Erythroblast (primary cell): ENCODE measurements at regions not wholly inside any gene's neighbourhood (a gene's known extent, or its start where the extent isn't known, plus 50 kb on each side); places are given as distances from the start of the nearest gene placed in this dataset.

Experiments
- DNase-seq, 2 experiments: peaks; one replicate each; lab custom pipeline; 2025; lab: John Stamatoyannopoulos, UW
- GATA1 ChIP-seq: IDR thresholded peaks from 2 replicates; pipeline ENCODE4 v1.6.1; 2011; ENCODE audit warnings: low read depth, mild to moderate bottlenecking, control low read depth, low read length, moderate library complexity
- POLR2A ChIP-seq: IDR thresholded peaks from 2 replicates; pipeline ENCODE4 v1.6.1; 2011; ENCODE audit warnings: mild to moderate bottlenecking, low read length

DNA sequence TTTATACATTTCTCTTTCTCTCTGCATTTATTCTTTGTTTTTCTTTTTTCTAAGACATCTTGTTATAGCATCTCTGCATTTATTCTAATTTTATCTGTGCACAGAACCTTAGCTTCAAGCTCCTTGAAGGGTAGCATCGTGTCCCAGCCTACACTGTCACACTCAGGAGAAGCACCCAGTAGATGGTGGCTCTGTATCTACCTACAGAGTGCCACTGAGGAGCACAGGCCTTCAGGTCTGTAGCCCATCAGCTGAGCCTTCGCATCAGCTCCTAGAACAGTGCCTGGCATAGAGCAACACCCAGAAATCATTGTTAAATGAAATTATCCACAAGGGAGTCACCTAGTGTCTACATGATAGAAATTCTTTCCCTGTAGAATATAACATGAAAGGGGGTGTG is 203.0 kb upstream of the KLF14 start:
- no peak for TF ChIP-seq GATA1
- no peak for TF ChIP-seq POLR2A
- no peak for DNase-seq

DNA sequence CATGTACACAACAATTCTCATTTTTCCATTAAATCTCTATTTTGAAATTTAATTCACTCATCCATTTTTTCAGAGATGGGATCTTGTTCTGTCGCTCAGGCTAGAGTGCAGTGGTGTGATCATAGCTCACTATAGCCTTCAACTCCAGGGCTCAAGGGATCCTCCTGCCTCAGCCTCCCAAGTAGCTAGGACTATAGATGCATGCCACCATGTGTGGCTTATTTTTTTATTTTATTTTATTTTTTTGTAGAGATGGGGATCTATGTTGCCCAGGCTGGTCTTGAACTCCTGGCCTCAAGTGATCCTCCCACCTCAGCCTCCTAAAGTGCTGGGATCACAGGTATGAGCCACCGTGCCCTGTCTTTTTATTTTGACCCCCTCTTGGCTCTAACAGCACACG is 203.8 kb upstream of the KLF14 start:
- no peak for DNase-seq
- TF ChIP-seq POLR2A (no peak), GATA1 (no peak)

DNA sequence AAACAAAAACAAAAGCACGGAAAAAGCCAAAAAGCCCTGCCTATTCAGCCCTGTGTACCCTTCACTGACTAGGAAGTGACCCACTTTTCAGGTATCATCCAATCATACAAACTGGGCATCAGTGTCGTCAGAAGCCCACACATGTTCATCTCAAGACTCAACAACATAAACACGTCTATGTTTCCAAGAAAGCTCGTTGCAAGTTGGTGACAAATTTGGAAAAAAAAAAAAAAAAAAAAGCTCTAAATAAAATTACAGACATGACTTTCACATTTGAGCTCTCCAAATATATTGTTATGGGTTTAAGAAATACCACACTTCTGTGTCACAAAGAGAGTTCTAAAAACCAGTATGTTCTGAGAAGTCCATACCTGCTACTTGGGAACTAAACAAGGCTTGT is 204.7 kb upstream of the KLF14 start:
- DNase-seq: no peak
- no peak for TF ChIP-seq POLR2A
- no peak for TF ChIP-seq GATA1

DNA sequence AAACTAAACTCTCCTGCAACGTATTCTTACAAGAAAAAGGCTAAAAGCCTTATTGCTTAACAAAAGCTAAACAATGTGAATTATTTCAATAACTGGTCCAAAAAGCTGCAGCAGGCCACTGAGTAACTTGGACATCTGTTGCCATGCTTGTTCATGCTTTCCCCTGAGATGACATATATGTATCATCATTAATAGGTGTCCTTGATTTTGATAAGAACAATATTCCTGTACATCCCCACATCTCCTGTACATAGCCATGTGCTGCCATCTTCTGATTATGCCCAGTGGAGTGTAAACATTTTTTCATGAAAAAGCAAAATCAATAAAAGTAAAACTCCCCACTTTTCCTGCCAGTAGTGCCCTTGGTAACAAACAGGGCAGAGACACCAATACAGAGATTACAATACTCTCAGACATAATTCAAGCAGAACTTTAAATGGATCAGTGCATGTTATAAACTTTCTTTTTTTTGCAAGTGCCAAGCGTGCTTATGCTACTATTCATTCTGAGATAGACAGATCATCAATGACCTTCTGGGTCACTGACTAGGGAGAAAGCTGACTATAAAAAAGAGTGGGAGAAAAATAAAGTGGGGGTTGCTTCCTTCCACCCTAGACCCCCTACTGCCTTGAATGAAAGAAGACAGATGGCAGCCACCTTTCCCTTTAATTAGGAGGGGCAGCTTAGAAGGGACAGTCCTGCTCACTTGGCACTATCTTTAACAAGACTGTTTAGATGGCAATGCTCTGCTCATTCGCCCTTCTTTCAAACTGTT is 205.5 kb upstream of the KLF14 start:
- no peak for DNase-seq
- TF ChIP-seq POLR2A (no peak), GATA1 (no peak)

DNA sequence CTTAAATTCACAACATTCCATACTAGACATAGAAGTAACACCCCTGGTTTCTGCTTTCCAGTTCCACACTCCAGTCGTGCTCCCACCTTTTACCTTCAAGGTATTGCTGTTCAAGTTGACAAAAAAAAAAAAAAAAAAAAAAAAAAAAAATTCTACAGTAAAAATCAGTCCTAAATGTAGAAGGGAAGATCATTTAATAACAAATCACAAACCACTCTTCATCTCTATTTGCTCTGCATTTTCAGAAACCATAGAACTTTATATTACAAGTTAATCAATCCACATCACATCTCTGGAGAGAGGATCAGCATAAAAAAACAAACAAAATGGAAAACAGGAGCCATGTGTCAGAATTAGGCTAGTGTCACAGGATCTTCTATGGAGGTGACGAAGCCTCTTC is 206.3 kb upstream of the KLF14 start:
- DNase-seq: no peak
- TF ChIP-seq POLR2A: no peak
- TF ChIP-seq GATA1: no peak

GRCh38 chr7:130940907-130941306 is 206.9 kb upstream of the KLF14 start:
- TF ChIP-seq GATA1 (no peak), POLR2A (no peak)
- no peak for DNase-seq

DNA sequence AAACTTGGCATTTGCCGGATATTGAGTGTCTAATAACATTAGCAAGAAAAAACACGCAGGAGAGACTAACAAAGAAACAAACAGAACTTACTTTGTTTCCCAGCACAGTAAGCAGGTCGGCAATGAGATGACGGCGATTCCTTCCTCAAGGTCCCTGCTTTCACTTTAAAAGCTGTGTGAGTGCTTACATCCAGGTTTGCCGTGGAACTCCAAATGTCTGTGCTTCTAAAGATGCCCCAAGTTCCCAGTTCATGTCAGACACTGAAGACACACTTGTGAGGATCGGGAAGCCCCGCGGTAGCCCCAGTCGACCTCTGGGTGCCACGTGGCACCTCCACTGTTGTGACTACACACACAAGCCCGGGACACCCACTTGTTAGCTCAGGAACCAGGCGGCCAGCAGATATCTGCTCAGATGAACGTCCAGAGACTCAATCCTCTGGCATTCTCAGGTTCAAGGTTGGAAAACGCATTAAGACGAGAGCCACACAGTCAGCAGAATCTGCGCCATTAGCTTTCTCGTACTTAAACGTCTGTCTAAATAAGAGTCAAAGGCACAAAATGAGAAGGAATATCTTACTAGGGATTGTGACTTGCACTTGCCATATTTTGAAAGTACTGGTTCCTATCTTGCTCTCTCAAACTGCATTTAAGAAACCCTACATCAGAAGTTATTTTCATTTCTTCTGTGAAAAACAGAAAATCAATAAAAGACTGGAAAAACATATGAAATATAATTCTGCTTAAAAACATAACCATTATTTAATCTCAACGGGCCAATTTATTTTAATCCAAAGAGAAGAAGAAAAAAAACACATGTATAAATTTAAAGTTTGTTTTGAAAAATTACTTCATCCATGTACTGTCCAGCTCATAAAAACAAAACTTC is 207.6 kb upstream of the KLF14 start:
- no peak for DNase-seq
- TF ChIP-seq GATA1 (no peak), POLR2A (no peak)

- TF ChIP-seq POLR2A (no peak), GATA1 (no peak)
- DNase-seq: no peak
Measured at GRCh38 chr7:130942211-130942964, 208.4 kb upstream of the KLF14 start.

DNA sequence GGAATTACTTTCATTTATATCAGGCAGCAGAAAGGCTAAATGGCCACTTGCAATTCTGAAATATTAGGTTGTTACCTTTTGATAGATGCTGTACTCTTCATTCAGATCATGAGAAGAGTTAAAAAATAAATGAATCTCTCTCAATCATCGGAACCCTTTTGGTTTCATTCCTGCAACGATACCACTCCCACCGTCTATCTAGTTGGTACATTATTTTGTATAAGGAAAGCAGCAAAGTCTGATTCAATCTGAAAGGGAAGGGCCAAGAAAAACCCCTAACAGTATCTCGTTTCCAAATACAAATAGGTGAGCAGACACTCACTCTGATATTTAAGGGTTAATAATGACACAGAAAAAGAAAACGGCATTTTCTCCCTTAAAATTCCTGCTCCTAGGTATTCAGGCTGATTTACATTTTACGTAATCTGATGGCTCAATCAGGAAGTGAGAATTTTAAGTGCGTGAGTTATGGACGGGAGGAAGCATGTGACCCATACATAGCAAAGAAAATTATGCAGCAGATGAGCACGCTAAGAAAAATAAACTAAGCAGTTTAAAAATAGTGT is 209.4 kb upstream of the KLF14 start:
- DNase-seq: no peak
- TF ChIP-seq POLR2A (no peak), GATA1 (no peak)

DNA sequence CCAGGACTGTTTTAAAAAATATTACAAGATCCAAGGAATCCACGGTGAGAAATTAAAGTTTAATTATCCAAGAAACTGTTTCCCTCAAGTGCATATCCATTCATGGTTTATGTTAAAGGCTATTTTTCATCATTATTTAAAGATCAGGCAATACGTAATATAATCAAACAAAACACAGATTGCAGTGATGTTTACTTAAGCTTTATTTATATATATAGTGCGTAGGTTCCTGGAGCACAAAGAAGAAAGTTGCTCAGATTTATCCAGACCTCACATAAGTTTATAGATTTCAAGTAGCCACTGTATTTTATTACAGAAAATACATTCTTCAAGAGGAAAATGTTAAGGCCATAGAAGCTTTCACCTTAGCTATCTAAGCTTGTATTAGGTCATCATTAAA is 210.0 kb upstream of the KLF14 start:
- TF ChIP-seq POLR2A: no peak
- no peak for TF ChIP-seq GATA1
- no peak for DNase-seq

DNA sequence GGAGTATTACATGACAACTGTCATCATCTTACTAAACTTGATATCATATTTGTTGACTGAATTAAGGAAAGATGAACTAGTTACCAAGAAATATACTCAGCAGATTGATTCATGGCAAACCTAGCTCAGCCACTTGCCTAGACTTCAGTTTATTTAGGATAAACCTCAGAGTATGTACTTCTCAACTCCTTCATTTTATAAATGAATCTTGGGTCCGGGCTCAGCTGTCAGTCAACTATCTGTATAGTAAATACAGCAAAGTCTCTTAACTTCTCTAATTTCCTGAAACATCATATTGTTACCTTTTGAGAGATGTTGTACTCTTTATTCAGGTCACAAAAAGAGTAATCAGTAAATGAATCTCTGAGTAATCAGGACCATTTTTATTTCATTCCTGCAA is 211.0 kb upstream of the KLF14 start:
- TF ChIP-seq GATA1 (no peak), POLR2A (no peak)
- no peak for DNase-seq

DNA sequence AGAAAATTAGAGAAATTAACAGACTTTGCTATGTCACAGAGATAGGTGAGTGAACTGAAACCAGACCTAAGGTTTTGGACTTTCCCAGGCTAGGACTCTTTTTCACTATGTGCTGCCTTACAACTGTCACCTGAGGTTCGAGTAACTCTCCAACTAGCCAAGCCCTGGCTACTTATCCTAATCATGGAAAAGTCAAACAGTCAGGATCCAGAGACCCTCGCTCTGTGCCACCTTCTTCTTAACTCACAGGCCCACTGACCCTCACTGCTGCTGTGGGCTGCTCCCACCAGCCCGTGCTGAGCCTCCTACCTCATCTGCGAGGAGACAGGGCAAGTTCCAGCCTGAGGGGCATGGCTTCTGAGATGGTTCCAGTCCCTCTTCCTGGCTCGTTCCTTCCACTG is 211.4 kb upstream of the KLF14 start:
- no peak for DNase-seq
- no peak for TF ChIP-seq GATA1
- no peak for TF ChIP-seq POLR2A

DNA sequence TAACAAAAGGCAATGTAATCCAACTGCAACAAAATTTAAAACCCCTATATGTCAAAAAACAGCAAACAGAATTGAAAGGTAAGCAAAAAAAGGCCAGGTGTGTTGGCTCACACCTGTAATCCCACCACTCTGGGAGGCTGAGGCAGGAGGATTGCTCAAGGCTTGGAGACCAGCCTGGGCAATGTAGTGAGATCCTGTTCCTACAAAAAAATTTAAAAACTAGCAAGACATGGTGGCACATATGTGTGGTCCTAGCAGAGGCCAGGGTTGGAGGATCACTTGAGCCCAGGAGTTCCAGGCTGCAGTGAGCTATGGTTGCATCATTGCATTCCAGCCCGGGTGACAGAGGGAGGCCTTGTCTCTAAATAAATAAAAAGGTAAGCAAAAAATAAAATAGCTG is 212.1 kb upstream of the KLF14 start:
- TF ChIP-seq GATA1: no peak
- TF ChIP-seq POLR2A: no peak
- no peak for DNase-seq
